ENCODE measurements at regions not wholly inside any gene's neighbourhood (a gene's known extent, or its start where the extent isn't known, plus 50 kb on each side); places are given as distances from the start of the nearest gene placed in this dataset.

DNA sequence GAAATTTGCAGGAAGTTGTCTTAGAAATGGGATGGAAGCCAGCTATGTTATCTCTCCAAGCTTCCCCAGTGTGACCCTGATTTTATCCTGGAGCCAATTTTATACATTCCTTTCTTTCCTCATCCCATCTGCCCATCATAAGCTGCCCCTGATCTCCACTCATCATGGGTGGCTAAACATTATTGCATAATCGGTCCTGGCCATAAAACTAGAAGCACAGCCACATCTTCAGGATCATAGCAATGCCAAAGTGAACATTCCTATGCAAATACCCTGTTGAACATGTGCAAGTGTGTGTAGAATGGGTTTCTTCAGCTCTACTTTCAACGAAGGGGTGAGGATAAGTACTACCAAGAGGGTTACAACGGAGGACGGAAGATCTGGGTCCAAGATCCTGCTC, 50.6 kb upstream of the COG2 start:
- Histone ChIP-seq H3K27ac (ENCODE audit: low read depth) (no peak overlapping the region), H3K4me1 (ENCODE audit: insufficient read depth) (no peaks in the 10 kb centered on the region), H3K4me3 (ENCODE audit: low read depth, low read length) (no peak overlapping the region), H3K36me3 (ENCODE audit: insufficient read depth) (peaks cover 2% of the 10 kb centered on the region)
- WGBS: 56% methylated on average over 4 of the region's 4 CpGs
- DNase-seq (ENCODE audit: extremely low spot score): no peak

DNA sequence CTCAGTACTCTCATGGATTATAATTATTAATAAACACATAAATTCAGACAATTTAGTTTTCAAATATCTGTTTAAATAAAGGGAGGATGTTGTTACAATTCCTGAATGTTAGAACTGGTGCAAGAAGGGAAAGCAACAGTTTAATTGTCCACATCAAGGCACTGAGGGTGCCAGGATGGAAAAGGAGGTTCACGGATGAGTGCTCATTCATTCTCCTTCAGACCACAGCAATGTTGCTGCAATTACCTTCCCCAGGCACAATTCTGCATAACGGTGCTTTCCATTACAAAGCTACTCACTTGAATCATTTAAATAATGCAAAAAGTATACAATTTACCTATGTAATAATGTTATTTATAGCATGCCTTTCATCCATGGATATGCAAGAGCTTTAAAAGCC, 52.3 kb upstream of the COG2 start:
- Histone ChIP-seq H3K36me3 (ENCODE audit: insufficient read depth) (peaks cover 2% of the 10 kb centered on the region), H3K4me3 (ENCODE audit: low read depth, low read length) (no peak overlapping the region), H3K27ac (ENCODE audit: low read depth) (no peak overlapping the region), H3K4me1 (ENCODE audit: insufficient read depth) (no peaks in the 10 kb centered on the region)
- WGBS: 59% methylated on average over 2 of the region's 2 CpGs
- DNase-seq (ENCODE audit: extremely low spot score): no peak

DNA sequence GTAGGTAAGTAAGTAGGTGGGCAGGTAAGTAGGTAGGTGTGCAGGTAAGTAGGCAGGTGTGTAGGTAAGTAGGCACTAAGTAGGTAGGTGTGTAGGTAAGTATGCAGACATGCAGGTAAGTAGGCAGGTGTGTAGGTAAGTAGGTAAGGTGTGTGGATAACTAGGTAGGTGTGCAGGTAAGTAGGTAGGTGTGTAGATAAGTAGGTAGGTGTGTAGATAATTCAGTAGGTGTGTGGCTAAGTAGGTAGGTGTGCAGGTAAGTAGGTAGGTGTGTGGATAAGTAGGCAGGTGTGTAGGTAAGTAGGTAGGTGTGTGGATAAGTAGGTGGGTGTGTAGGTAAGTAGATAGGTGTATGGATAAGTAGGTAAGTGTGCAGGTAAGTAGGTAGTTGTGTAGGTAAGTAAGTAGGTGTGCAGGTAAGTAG, 53.9 kb upstream of the COG2 start:
- Histone ChIP-seq H3K36me3 (ENCODE audit: insufficient read depth) (peaks cover 2% of the 10 kb centered on the region), H3K4me1 (ENCODE audit: insufficient read depth) (no peaks in the 10 kb centered on the region), H3K4me3 (ENCODE audit: low read depth, low read length) (no peak overlapping the region), H3K27ac (ENCODE audit: low read depth) (no peak overlapping the region)
- no peak for DNase-seq (ENCODE audit: extremely low spot score)

DNA sequence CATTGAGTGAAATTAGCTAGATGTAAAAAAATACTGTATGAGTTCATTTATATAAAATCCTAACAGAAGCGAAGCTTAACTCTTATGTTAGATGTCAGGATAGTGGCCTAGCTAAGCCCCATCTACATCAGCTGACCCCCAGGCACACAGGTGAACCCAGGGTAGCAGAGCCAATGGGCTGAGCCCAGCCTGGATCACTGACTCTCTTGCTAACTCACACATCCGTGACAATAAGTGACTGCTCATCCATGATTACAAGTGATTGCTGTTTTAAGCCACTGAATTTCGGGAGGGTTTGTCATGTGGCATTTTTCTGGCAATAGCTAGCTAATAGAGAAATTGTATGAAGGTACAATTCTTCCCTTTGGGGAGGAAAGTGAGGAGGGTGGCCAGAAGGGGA, 55.2 kb upstream of the COG2 start:
- Histone ChIP-seq H3K4me1 (ENCODE audit: insufficient read depth) (no peaks in the 10 kb centered on the region), H3K4me3 (ENCODE audit: low read depth, low read length) (no peak overlapping the region), H3K27ac (ENCODE audit: low read depth) (no peak overlapping the region), H3K36me3 (ENCODE audit: insufficient read depth) (peaks cover 2% of the 10 kb centered on the region)
- DNase-seq (ENCODE audit: extremely low spot score): no peak
- WGBS: 74% methylated on average over 3 of the region's 3 CpGs

DNA sequence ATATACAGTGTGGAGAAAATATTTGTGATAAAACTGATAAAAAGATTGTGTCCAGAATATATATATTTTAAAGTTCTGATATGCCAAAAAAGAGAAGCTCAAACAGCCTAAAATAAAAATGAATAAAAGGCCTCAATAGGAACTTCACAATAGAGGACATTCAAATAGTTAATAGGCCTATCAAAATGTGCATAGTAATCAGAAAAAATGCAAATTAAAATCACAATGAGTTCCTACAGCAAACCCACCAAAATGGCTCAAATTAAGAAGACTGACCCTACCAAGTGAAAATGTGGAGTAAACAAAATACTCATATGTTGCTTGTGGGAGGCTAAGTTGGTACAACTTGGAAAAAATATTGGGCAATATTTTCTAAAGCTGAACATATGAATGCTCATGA, 57.6 kb upstream of the COG2 start:
- Histone ChIP-seq H3K27ac (ENCODE audit: low read depth) (no peak overlapping the region), H3K36me3 (ENCODE audit: insufficient read depth) (peaks cover under 1% of the 10 kb centered on the region), H3K4me1 (ENCODE audit: insufficient read depth) (no peaks in the 10 kb centered on the region), H3K4me3 (ENCODE audit: low read depth, low read length) (no peak overlapping the region)
- DNase-seq (ENCODE audit: extremely low spot score): no peak

DNA sequence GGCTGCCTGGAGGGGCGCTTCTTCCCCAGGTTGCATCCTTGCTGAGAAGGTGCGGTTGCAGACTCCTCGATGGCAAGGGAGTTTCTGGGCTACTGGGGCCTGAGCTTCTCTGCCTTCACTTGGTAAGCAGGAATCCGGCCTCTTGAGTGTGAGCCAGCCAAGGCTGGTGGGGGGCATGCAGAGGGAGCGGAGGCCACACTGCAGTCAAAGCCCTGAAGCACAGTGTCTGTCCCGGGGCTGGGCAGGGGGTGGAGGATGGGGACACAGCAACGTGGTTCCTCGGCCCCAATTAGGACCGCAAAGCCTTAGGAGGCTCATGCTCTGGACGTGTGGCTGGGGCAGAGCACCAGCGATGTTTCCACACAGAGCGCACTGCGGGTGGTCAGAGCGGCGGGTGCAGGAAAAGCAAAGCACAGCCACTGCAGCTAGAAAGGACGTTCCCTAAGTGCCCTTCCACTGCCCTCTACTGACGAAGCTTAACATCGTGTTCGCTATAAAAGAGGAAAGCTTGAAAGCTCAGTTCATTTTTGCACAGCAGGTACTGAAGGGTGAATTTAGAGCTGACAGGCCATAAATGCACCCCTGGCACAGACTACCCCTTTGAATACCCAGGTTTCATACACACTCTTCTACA, 60.7 kb upstream of the COG2 start:
- WGBS: 84% methylated on average over 19 of the region's 19 CpGs
- H3K36me3 ChIP-seq (ENCODE audit: insufficient read depth): no peaks in the 10 kb centered on the region
- no peak overlapping the region for H3K27ac ChIP-seq (ENCODE audit: low read depth)
- DNase-seq (ENCODE audit: extremely low spot score): no peak
- H3K4me1 ChIP-seq (ENCODE audit: insufficient read depth): no peaks in the 10 kb centered on the region
- H3K4me3 ChIP-seq (ENCODE audit: low read depth, low read length): no peak overlapping the region

DNA sequence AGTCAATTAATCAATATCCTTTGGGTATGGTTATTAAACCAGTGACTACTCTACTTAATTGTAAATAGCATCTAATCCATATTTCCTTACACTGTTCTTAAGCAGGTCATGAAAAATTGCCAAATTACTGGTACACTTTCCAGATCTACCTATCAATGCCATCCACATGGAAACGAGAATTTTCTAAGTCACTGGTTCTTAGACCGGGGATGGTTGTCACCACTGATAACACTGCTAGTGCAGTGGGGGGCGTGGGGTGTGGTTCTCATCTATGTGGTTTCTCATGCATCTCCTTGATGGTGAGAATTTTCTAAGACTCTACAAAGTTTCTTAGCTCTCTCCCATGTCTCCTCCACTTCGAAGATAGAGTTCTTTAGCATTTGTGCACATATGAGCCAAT, 63.7 kb upstream of the COG2 start:
- Histone ChIP-seq H3K36me3 (ENCODE audit: insufficient read depth) (no peaks in the 10 kb centered on the region), H3K4me1 (ENCODE audit: insufficient read depth) (no peaks in the 10 kb centered on the region), H3K4me3 (ENCODE audit: low read depth, low read length) (no peak overlapping the region), H3K27ac (ENCODE audit: low read depth) (no peak overlapping the region)
- DNase-seq (ENCODE audit: extremely low spot score): no peak
- 78% methylated on average over 4 of the region's 4 CpGs for WGBS

DNA sequence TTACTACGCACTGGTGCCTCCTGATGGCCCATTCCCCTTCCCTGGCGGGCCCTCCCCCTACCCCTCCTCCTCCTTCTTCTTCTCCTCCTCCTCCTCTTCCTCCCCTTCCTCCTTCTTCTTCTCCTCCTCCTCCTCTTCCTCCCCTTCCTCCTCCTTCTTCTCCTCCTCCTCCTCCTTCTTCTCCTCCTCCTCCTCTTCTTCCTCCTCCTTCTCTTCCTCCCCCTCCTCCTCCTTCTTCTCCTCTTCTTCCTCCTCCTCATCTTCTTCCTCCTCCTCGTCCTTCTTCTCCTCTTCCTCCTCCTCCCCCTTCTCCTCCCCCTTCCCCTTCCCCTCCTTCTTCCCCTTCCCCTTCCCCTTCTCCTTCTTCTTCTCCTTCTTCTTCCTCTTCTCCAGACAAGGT, 64.7 kb upstream of the COG2 start:
- H3K4me1 ChIP-seq (ENCODE audit: insufficient read depth): no peaks in the 10 kb centered on the region
- DNase-seq (ENCODE audit: extremely low spot score): no peak
- no peak overlapping the region for H3K27ac ChIP-seq (ENCODE audit: low read depth)
- 72% methylated on average over 3 of the region's 3 CpGs for WGBS
- no peaks in the 10 kb centered on the region for H3K36me3 ChIP-seq (ENCODE audit: insufficient read depth)
- H3K4me3 ChIP-seq (ENCODE audit: low read depth, low read length): no peak overlapping the region

DNA sequence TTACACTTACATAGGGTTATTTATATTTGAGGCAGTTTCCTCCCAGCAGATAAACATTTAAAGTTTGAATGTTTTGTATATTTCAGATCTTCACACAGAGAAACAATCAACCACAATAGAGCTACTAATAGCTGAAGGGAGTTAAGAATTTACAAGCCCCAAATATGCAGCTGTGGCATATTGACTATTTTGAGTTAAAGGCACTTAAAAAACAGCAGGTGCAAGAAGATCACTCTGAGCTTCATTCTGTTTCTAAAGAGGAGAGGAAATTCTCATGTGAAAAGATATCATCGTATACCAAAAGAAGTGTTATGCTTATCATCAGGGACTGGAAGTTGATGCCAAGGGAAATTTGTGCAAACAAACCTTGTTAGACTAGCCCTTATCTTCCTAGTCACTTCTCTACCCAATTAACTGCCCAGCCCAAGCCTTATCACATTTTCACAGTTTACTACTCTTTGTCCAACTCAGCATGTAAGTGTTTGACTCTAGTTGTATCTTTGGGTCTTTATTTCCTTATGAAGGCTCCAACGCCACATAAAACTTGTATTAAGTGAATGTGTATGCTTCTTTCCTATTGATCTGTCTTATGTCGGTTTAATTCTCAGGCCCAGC, 66.3 kb upstream of the COG2 start:
- Histone ChIP-seq H3K36me3 (ENCODE audit: insufficient read depth) (no peaks in the 10 kb centered on the region), H3K4me1 (ENCODE audit: insufficient read depth) (peaks cover 1% of the 10 kb centered on the region), H3K4me3 (ENCODE audit: low read depth, low read length) (no peak overlapping the region), H3K27ac (ENCODE audit: low read depth) (no peak overlapping the region)
- no peak for DNase-seq (ENCODE audit: extremely low spot score)
- 71% methylated on average over 3 of the region's 3 CpGs for WGBS

DNA sequence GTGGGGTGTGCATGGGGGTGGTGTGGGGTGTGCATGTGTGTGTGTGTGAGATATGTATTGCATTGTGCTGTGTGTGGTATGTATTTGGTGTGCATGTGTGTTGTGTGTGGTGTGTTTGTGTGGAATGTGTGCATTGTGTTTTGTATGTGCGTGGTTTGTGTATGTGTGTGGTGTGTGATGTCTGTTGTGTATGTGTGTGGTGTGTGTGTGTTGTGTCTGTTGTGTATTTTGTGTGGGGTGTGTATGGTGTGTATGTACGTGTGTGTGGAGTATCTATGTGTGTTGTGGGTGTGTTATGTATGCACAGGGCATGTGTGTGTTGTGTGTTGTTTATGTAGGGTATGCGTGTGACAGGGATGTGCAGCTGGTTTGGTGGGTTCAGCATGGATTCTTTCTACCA, 67.8 kb upstream of the COG2 start:
- Histone ChIP-seq H3K4me1 (ENCODE audit: insufficient read depth) (peaks cover 1% of the 10 kb centered on the region), H3K4me3 (ENCODE audit: low read depth, low read length) (no peak overlapping the region), H3K36me3 (ENCODE audit: insufficient read depth) (no peaks in the 10 kb centered on the region), H3K27ac (ENCODE audit: low read depth) (no peak overlapping the region)
- no peak for DNase-seq (ENCODE audit: extremely low spot score)
- WGBS: 84% methylated on average over 3 of the region's 3 CpGs

DNA sequence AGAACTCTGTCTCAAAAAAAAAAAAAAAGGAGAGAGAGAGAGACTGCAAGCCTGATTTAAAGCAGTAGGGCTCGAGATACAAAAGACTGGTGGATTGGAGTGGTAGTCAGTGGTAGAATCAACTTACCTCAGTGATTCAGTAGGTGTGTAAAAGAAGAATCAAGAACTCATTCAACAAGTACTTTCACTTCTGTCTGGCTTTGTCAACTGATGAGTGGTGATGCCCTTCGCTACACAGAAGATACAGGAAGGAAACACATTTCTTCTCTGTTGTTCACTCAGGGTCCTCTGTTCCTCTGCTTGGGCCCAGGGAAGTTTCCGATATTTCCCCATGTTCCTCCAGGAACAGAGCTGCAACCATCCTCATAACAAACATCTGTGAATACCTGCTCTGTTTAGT, 68.6 kb upstream of the COG2 start:
- no peak overlapping the region for H3K4me3 ChIP-seq (ENCODE audit: low read depth, low read length)
- H3K4me1 ChIP-seq (ENCODE audit: insufficient read depth): peaks cover 1% of the 10 kb centered on the region
- no peaks in the 10 kb centered on the region for H3K36me3 ChIP-seq (ENCODE audit: insufficient read depth)
- no peak for DNase-seq (ENCODE audit: extremely low spot score)
- no peak overlapping the region for H3K27ac ChIP-seq (ENCODE audit: low read depth)
- WGBS: 80% methylated on average over 3 of the region's 3 CpGs

DNA sequence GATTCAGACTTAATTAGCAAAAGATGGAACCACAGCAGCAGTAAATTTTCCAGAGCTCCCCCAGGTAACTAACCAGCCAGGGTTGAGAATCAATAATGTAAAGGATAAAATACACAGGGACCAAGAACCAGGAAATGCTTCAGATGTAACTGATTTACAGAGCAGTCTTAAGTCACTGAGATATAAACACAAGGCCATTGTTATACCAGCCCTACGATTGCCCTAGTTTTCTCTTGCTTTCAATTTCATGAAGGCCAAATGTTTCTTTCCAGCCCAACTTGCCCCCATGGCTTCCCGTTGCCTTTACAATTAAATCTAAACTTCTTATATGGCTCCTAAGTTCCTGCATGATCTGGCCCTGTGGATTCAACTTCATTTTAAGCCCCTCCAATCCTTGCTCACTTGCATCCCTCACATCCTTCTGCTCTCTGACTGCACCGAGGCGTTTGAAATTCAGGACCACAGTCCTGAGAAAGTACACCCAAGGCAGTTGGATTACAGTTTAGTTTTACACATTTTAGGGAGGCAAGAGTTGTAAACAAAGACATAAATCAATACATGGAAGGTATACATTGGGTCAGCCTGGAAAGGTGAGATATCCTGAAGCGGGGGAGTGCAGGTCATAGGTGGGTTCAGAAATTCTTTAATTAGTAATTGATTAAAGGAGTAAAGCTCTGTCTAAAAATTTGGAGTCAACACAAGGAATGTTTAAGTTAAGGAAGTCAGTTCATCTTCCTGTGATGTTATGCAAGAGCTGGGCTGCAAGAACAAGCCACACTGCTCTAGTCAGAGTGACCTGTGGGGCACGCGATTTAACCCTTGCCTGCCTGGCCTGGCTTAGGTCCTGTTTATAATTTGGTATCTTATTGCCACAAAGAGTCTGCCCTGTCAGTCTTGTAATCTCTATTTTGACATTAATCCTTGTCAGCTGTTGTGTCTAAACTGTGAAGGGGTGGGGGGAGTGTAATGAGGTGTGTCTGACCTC, 69.9 kb upstream of the COG2 start:
- Histone ChIP-seq H3K4me3 (ENCODE audit: low read depth, low read length) (no peak overlapping the region), H3K27ac (ENCODE audit: low read depth) (peak overlapping the region; percentile 4), H3K36me3 (ENCODE audit: insufficient read depth) (no peaks in the 10 kb centered on the region), H3K4me1 (ENCODE audit: insufficient read depth) (peaks cover 1% of the 10 kb centered on the region)
- no peak for DNase-seq (ENCODE audit: extremely low spot score)
- WGBS: 20% methylated on average over 7 of the region's 7 CpGs

DNA sequence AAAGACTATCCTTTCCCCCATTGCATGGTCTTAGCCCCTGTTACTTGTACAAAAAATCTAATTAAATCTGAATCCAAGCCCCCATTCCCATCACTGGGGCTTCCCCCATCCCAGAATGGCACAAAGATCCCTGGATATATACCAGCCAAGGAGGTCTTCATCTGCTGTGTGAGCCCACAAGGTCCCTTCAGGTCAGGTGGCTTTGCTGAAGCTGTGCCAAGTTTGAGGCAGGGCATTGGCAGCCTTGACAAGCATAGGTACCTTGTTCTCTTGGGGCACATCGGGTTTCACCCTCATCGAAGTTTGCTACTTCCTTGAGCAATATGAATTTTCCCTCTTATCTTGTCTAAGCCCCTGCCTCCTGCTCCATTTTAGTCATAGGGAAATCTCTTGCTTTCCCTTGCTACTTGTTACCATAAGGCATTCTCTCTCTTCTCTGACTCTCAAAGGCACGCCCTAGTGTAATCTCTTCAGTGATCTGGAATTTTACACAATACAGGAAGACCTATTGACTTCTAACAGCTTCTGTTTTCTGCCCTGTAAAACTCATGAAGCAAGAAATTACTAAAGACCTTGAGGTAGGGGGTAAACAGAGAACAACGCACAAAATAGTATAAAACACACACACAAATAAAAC, 71.4 kb upstream of the COG2 start:
- no peak overlapping the region for H3K27ac ChIP-seq (ENCODE audit: low read depth)
- no peak for DNase-seq (ENCODE audit: extremely low spot score)
- H3K4me3 ChIP-seq (ENCODE audit: low read depth, low read length): no peak overlapping the region
- H3K4me1 ChIP-seq (ENCODE audit: insufficient read depth): peaks cover 1% of the 10 kb centered on the region
- WGBS: 51% methylated on average over 4 of the region's 4 CpGs
- no peaks in the 10 kb centered on the region for H3K36me3 ChIP-seq (ENCODE audit: insufficient read depth)

DNA sequence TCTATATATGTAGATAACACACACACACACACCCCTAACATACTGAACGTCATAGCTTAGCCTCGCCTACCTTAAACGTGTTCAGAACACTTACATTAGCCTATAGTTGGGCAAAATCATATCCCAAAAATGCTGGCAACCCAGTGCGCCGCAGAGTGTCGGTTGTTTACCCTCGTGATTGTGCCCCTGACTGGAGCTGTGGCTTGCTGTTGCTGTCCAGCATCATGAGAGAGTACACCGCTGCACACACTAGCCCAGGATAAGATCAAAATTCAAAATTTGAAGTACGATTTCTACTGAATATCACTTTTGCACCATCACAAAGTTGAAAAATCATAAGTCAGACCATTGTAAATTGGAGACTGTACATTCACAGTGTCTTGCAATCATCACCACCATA, 73.1 kb upstream of the COG2 start:
- Histone ChIP-seq H3K36me3 (ENCODE audit: insufficient read depth) (no peaks in the 10 kb centered on the region), H3K4me3 (ENCODE audit: low read depth, low read length) (no peak overlapping the region), H3K4me1 (ENCODE audit: insufficient read depth) (peaks cover 1% of the 10 kb centered on the region), H3K27ac (ENCODE audit: low read depth) (no peak overlapping the region)
- WGBS: 86% methylated on average over 9 of the region's 9 CpGs
- DNase-seq (ENCODE audit: extremely low spot score): no peak
